ENCODE measurements at regions not wholly inside any gene's neighbourhood (a gene's known extent, or its start where the extent isn't known, plus 50 kb on each side); places are given as distances from the start of the nearest gene placed in this dataset.

- DNase-seq (ENCODE audit: low spot score) = no peak
Measured at GRCh38 chr10:4581929-4582328, 244.1 kb upstream of the AKR1E2 start.

- DNase-seq (ENCODE audit: low spot score) = no peak
Measured at GRCh38 chr10:4579844-4580243, 246.2 kb upstream of the AKR1E2 start.

GRCh38 chr10:4576206-4576605 lies 249.8 kb upstream of the AKR1E2 start:
- no peak for DNase-seq (ENCODE audit: low spot score)

GRCh38 chr10:4569151-4569550 lies 256.9 kb upstream of the AKR1E2 start:
- no peak for DNase-seq (ENCODE audit: low spot score)

- no peak for DNase-seq (ENCODE audit: low spot score)
Measured at GRCh38 chr10:4568731-4569130, 257.3 kb upstream of the AKR1E2 start.

- no peak for DNase-seq (ENCODE audit: low spot score)
Measured at GRCh38 chr10:4568086-4568485, 257.9 kb upstream of the AKR1E2 start.

- DNase-seq (ENCODE audit: low spot score) = no peak
Measured at GRCh38 chr10:4567637-4568036, 258.4 kb upstream of the AKR1E2 start.

- no peak for DNase-seq (ENCODE audit: low spot score)
Measured at GRCh38 chr10:4566011-4566410, 260.0 kb upstream of the AKR1E2 start.

GRCh38 chr10:4561296-4561695 lies 264.7 kb upstream of the AKR1E2 start:
- no peak for DNase-seq (ENCODE audit: low spot score)

GRCh38 chr10:4557469-4557868 lies 268.5 kb upstream of the AKR1E2 start:
- DNase-seq (ENCODE audit: low spot score) = no peak

- DNase-seq (ENCODE audit: low spot score) = no peak
Measured at GRCh38 chr10:4556527-4556926, 269.5 kb upstream of the AKR1E2 start.

- DNase-seq (ENCODE audit: low spot score) = no peak
Measured at GRCh38 chr10:4555920-4556319, 270.1 kb upstream of the AKR1E2 start.

- no peak for DNase-seq (ENCODE audit: low spot score)
Measured at GRCh38 chr10:4549139-4549653, 276.8 kb upstream of the AKR1E2 start.

- DNase-seq (ENCODE audit: low spot score) = no peak
Measured at GRCh38 chr10:4546931-4547330, 279.1 kb upstream of the AKR1E2 start.

GRCh38 chr10:4546500-4546899 lies 279.5 kb upstream of the AKR1E2 start:
- DNase-seq (ENCODE audit: low spot score) = no peak

- DNase-seq (ENCODE audit: low spot score) = no peak
Measured at GRCh38 chr10:4545062-4545461, 280.9 kb upstream of the AKR1E2 start.

- DNase-seq (ENCODE audit: low spot score) = no peak
Measured at GRCh38 chr10:4543938-4544533, 282.0 kb upstream of the AKR1E2 start.

GRCh38 chr10:4541292-4541691 lies 284.7 kb upstream of the AKR1E2 start:
- DNase-seq (ENCODE audit: low spot score) = no peak

- no peak for DNase-seq (ENCODE audit: low spot score)
Measured at GRCh38 chr10:4538016-4538415, 288.0 kb upstream of the AKR1E2 start.

GRCh38 chr10:4535521-4535920 lies 290.5 kb upstream of the AKR1E2 start:
- DNase-seq (ENCODE audit: low spot score) = no peak

- no peak for DNase-seq (ENCODE audit: low spot score)
Measured at GRCh38 chr10:4533621-4534020, 292.4 kb upstream of the AKR1E2 start.

- no peak for DNase-seq (ENCODE audit: low spot score)
Measured at GRCh38 chr10:4532976-4533375, 293.0 kb upstream of the AKR1E2 start.

GRCh38 chr10:4532467-4532866 lies 293.5 kb upstream of the AKR1E2 start:
- DNase-seq (ENCODE audit: low spot score) = no peak

GRCh38 chr10:4532011-4532410 lies 294.0 kb upstream of the AKR1E2 start:
- no peak for DNase-seq (ENCODE audit: low spot score)

GRCh38 chr10:4529266-4529665 lies 296.7 kb upstream of the AKR1E2 start:
- no peak for DNase-seq (ENCODE audit: low spot score)
